ENCODE measurements at regions not wholly inside any gene's neighbourhood (a gene's known extent, or its start where the extent isn't known, plus 50 kb on each side); places are given as distances from the start of the nearest gene placed in this dataset.

- TF ChIP-seq CTCF (IDR thresholded peaks at IDR 0.05): no peak
- no peak for TF ChIP-seq POLR2A (IDR thresholded peaks at IDR 0.05)
Measured at GRCh38 chr21:9780441-9780937, 740.9 kb upstream of the TPTE start.
